UCSD-AML1 (cell line): ENCODE measurements at regions not wholly inside any gene's neighbourhood (a gene's known extent, or its start where the extent isn't known, plus 50 kb on each side); places are given as distances from the start of the nearest gene placed in this dataset.
"Not testable (repeated sequence)": the region's sequence is repeated elsewhere in the genome, so short reads cannot be mapped to it uniquely, and the experiment has no call there.

ENCODE experiments used
- DNase-seq: peaks from one replicate; lab custom pipeline; 2025; ENCODE audit not compliant: unreplicated experiment; lab: John Stamatoyannopoulos, UW

GRCh38 chr12:56872366-56872765 lies 61.8 kb downstream of the SDR9C7 start:
- no peak for DNase-seq

- DNase-seq = no peak
These were observed 67.0 kb downstream of the SDR9C7 start for GRCh38 chr12:56867216-56867615.

GRCh38 chr12:56866493-56866892 lies 67.7 kb downstream of the SDR9C7 start:
- no peak for DNase-seq

- DNase-seq = no peak
These were observed 69.9 kb downstream of the SDR9C7 start for GRCh38 chr12:56864318-56864717.

GRCh38 chr12:56863789-56864188 lies 70.4 kb downstream of the SDR9C7 start:
- DNase-seq = no peak

GRCh38 chr12:56862264-56862663 lies 71.9 kb downstream of the SDR9C7 start:
- no peak for DNase-seq

GRCh38 chr12:56853392-56853978 lies 80.7 kb downstream of the SDR9C7 start:
- not testable (repeated sequence) for DNase-seq

GRCh38 chr12:56851462-56851861 lies 82.7 kb downstream of the SDR9C7 start:
- DNase-seq = no peak

GRCh38 chr12:56840922-56841321 lies 77.8 kb downstream of the HSD17B6 start:
- DNase-seq = no peak

GRCh38 chr12:56839915-56840325 lies 76.8 kb downstream of the HSD17B6 start:
- DNase-seq = peak; percentile 71

- no peak for DNase-seq
These were observed 76.3 kb downstream of the HSD17B6 start for GRCh38 chr12:56839489-56839848.

GRCh38 chr12:56838621-56839488 lies 75.7 kb downstream of the HSD17B6 start:
- DNase-seq = no peak
